Brain microvascular endothelial cell (primary cell): ENCODE measurements at regions not wholly inside any gene's neighbourhood (a gene's known extent, or its start where the extent isn't known, plus 50 kb on each side); places are given as distances from the start of the nearest gene placed in this dataset.

ENCODE experiments used
- DNase-seq: peaks from one replicate; pipeline ENCODE4 v3.0.0-alpha.2; 2020
- H3K27ac ChIP-seq: fragments of 250-450 bp; sonication (Bioruptor Pico); 2 replicates; pipeline ENCODE4 v1.5.1; 2020; ENCODE audit warnings: mild to moderate bottlenecking, moderate library complexity
- H3K27me3 ChIP-seq: fragments of 250-450 bp; sonication (Bioruptor Pico); replicated peaks from 2 replicates; pipeline ENCODE4 v1.5.1; 2020; ENCODE audit warnings: mild to moderate bottlenecking
- H3K36me3 ChIP-seq: fragments of 250-450 bp; sonication (Bioruptor Pico); replicated peaks from 2 replicates; pipeline ENCODE4 v1.5.1; 2020; ENCODE audit warnings: mild to moderate bottlenecking
- H3K4me3 ChIP-seq: 2 replicates; pipeline ENCODE4 v1.5.1; 2011; ENCODE audit warnings: low read depth, mild to moderate bottlenecking, control low read depth, low read length, moderate library complexity
- in situ Hi-C: cut with HindIII; loops from 2 replicates; pipeline ENCODE4 v1.10.0; 2017; ENCODE audit warnings: low sequenced_read_pairs, low pct_ligation_motif_present
- TF ChIP-seq, protein P1 (sequence below): IDR thresholded peaks from 2 replicates; pipeline ENCODE4 v1.5.1; 2011; ENCODE audit warnings: low read depth, mild to moderate bottlenecking, moderate library complexity, low read length, control low read depth, inconsistent platforms; ENCODE audit errors: missing control alignments

DNA sequence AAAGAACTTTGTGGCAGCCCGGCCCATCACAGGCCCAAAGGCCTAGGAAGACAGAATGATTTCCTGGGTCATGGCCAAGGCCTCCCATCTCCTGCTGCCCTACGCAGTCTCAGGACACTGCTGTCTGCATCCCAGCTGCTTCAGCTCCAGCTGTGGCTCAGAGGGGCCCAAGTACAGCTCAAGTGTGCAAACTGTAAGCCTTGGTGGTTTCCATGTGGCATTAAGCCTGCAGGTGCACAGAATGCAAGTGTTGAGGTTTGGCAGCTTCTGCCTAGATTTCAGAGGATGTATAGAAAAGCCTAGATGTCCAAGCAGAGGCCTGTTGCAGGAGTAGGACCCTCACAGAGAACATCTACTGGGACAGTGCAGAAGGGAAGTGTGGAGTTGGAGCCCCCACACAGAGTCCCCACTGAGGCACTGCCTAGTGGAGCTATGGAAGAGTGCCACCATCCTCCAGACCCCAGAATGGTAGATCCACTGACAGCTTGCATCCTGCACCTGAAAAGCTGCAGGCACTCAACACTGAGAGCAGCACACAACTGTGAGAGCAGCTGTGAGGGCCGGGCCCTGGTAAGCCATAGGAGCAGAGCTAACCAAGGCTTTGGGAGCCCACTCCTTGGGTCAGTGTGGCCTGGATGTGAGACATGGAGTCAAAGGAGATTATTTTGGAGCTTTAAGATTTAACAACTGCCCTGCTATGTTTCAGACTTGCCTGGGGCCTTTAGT lies 208.2 kb upstream of the CMC1 start:
- Histone ChIP-seq H3K36me3 (no peaks in the 10 kb centered on the region), H3K27ac (no peak overlapping the region), H3K27me3 (no peaks in the 10 kb centered on the region), H3K4me3 (no peak overlapping the region)
- no peak for DNase-seq
- in situ Hi-C loops = no loop called here
- TF ChIP-seq, protein P1, sequence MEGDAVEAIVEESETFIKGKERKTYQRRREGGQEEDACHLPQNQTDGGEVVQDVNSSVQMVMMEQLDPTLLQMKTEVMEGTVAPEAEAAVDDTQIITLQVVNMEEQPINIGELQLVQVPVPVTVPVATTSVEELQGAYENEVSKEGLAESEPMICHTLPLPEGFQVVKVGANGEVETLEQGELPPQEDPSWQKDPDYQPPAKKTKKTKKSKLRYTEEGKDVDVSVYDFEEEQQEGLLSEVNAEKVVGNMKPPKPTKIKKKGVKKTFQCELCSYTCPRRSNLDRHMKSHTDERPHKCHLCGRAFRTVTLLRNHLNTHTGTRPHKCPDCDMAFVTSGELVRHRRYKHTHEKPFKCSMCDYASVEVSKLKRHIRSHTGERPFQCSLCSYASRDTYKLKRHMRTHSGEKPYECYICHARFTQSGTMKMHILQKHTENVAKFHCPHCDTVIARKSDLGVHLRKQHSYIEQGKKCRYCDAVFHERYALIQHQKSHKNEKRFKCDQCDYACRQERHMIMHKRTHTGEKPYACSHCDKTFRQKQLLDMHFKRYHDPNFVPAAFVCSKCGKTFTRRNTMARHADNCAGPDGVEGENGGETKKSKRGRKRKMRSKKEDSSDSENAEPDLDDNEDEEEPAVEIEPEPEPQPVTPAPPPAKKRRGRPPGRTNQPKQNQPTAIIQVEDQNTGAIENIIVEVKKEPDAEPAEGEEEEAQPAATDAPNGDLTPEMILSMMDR = no peak

GRCh38 chr3:28036599-28037575 lies 204.5 kb upstream of the CMC1 start:
- Histone ChIP-seq H3K36me3 (no peaks in the 10 kb centered on the region), H3K27me3 (no peaks in the 10 kb centered on the region), H3K27ac (no peak overlapping the region), H3K4me3 (no peak overlapping the region)
- in situ Hi-C loops = no loop called here
- no peak for DNase-seq
- TF ChIP-seq, protein P1 = no peak

DNA sequence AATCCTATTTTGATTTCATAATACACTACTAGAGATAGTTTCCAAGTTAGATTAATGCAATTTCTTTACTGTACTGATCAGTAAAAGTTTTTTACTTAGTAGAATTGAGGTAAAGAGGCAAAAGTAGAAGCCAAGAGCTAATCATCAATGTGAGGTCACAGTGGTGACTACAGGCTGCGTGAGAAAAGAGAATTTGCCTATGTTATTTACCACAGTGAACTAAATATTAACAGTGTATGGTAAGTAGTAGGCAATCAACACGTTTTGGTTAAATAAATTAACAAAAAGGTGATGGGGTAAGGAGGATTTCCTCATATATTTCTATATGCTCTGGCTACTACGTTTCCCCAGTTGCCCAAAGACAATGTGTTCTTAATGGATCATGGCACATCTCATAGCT lies 202.2 kb upstream of the CMC1 start:
- TF ChIP-seq, protein P1 = no peak
- in situ Hi-C loops = no loop called here
- H3K4me3 ChIP-seq = no peak overlapping the region
- no peak overlapping the region for H3K27ac ChIP-seq
- H3K36me3 ChIP-seq = no peaks in the 10 kb centered on the region
- DNase-seq = no peak
- H3K27me3 ChIP-seq = no peaks in the 10 kb centered on the region

GRCh38 chr3:28039829-28040228 lies 201.6 kb upstream of the CMC1 start:
- Histone ChIP-seq H3K36me3 (no peaks in the 10 kb centered on the region), H3K27me3 (no peaks in the 10 kb centered on the region), H3K4me3 (no peak overlapping the region), H3K27ac (no peak overlapping the region)
- in situ Hi-C loops = no loop called here
- TF ChIP-seq, protein P1 = no peak
- DNase-seq = no peak

- TF ChIP-seq, protein P1 = no peak
- no peak overlapping the region for H3K27ac ChIP-seq
- H3K36me3 ChIP-seq = no peaks in the 10 kb centered on the region
- no peaks in the 10 kb centered on the region for H3K27me3 ChIP-seq
- no peak overlapping the region for H3K4me3 ChIP-seq
- no peak for DNase-seq
- in situ Hi-C loops = no loop called here
These were observed 199.3 kb upstream of the CMC1 start for GRCh38 chr3:28042095-28042635.
